Upper lobe of right lung (tissue), 1 donor: ENCODE measurements at regions not wholly inside any gene's neighbourhood (a gene's known extent, or its start where the extent isn't known, plus 50 kb on each side); places are given as distances from the start of the nearest gene placed in this dataset.

Experiments
- ATAC-seq: fragments of 200-7000 bp; cut with Tn5 transposase; one replicate; pipeline ENCODE4 v1.9.1; 2020; ENCODE audit warnings: mild to moderate bottlenecking, moderate library complexity
- DNase-seq: peaks from one replicate; pipeline ENCODE4 v3.0.0-alpha.2; 2020
- H3K27ac ChIP-seq: fragments of 200-600 bp; one replicate; pipeline ENCODE4 v1.8.0; 2022
- H3K27me3 ChIP-seq: fragments of 200-600 bp; one replicate; pipeline ENCODE4 v1.8.0; 2022; ENCODE audit warnings: mild to moderate bottlenecking
- H3K36me3 ChIP-seq: fragments of 200-600 bp; one replicate; pipeline ENCODE4 v1.8.0; 2022
- H3K4me1 ChIP-seq: fragments of 200-600 bp; one replicate; pipeline ENCODE4 v1.8.0; 2022
- H3K4me3 ChIP-seq: fragments of 200-600 bp; one replicate; pipeline ENCODE4 v1.8.0; 2022; ENCODE audit warnings: mild to moderate bottlenecking
- H3K9me3 ChIP-seq: fragments of 200-600 bp; one replicate; pipeline ENCODE4 v1.8.0; 2022
- CTCF ChIP-seq: fragments of 200-600 bp; IDR thresholded peaks from one replicate; pipeline ENCODE4 v1.8.0; 2022; ENCODE audit warnings: antibody characterized with exemption
- intact Hi-C: fragments of 100-400 bp; cut with DNase I; formaldehyde crosslinking; loops from one replicate; pipeline ENCODE4 v1.11.0; 2022
- donor health status: DM: no; HTN: yes; CAD: no; lungs with severe emphysema.

- ATAC-seq, result no peak
- H3K27me3 ChIP-seq, result peaks cover 3% of the 10 kb centered on the region
- TF ChIP-seq CTCF, result no peak
- no peaks in the 10 kb centered on the region for H3K36me3 ChIP-seq
- H3K4me3 ChIP-seq, result no peak overlapping the region
- H3K27ac ChIP-seq, result no peak overlapping the region
- DNase-seq, result no peak
- H3K4me1 ChIP-seq, result no peaks in the 10 kb centered on the region
- intact Hi-C loops, result no loop called here
- H3K9me3 ChIP-seq, result no peaks in the 10 kb centered on the region
Observed at GRCh38 chr17:70655176-70655958, 486.0 kb downstream of the KCNJ2 start.

GRCh38 chr17:70658317-70658716 is 489.0 kb downstream of the KCNJ2 start:
- no peak overlapping the region for H3K4me3 ChIP-seq
- H3K27ac ChIP-seq, result no peak overlapping the region
- no peaks in the 10 kb centered on the region for H3K36me3 ChIP-seq
- TF ChIP-seq CTCF, result no peak
- no peaks in the 10 kb centered on the region for H3K27me3 ChIP-seq
- ATAC-seq (no peak), DNase-seq (no peak)
- no peaks in the 10 kb centered on the region for H3K4me1 ChIP-seq
- no peaks in the 10 kb centered on the region for H3K9me3 ChIP-seq
- intact Hi-C loops, result no loop called here

GRCh38 chr17:70658840-70659239 is 489.5 kb downstream of the KCNJ2 start:
- intact Hi-C loops, result no loop called here
- Histone ChIP-seq H3K36me3 (no peaks in the 10 kb centered on the region), H3K27ac (no peak overlapping the region), H3K27me3 (no peaks in the 10 kb centered on the region), H3K4me3 (no peak overlapping the region), H3K9me3 (no peaks in the 10 kb centered on the region), H3K4me1 (no peaks in the 10 kb centered on the region)
- DNase-seq (no peak), ATAC-seq (no peak)
- no peak for TF ChIP-seq CTCF

- no peak for DNase-seq
- Histone ChIP-seq H3K27ac (no peak overlapping the region), H3K4me1 (no peaks in the 10 kb centered on the region), H3K36me3 (no peaks in the 10 kb centered on the region), H3K27me3 (no peaks in the 10 kb centered on the region), H3K9me3 (no peaks in the 10 kb centered on the region), H3K4me3 (no peak overlapping the region)
- intact Hi-C loops, result no loop called here
- ATAC-seq, result peak; percentile 96
- TF ChIP-seq CTCF, result no peak
Observed at GRCh38 chr17:70661342-70662222, 492.2 kb downstream of the KCNJ2 start.

- TF ChIP-seq CTCF, result no peak
- no peaks in the 10 kb centered on the region for H3K36me3 ChIP-seq
- intact Hi-C loops, result no loop called here
- no peaks in the 10 kb centered on the region for H3K9me3 ChIP-seq
- no peak overlapping the region for H3K4me3 ChIP-seq
- peak; percentile 17 for ATAC-seq
- no peaks in the 10 kb centered on the region for H3K27me3 ChIP-seq
- no peaks in the 10 kb centered on the region for H3K4me1 ChIP-seq
- no peak overlapping the region for H3K27ac ChIP-seq
- DNase-seq, result no peak
Observed at GRCh38 chr17:70668276-70668937, 499.1 kb downstream of the KCNJ2 start.
